ENCODE measurements at regions not wholly inside any gene's neighbourhood (a gene's known extent, or its start where the extent isn't known, plus 50 kb on each side); places are given as distances from the start of the nearest gene placed in this dataset.

DNA sequence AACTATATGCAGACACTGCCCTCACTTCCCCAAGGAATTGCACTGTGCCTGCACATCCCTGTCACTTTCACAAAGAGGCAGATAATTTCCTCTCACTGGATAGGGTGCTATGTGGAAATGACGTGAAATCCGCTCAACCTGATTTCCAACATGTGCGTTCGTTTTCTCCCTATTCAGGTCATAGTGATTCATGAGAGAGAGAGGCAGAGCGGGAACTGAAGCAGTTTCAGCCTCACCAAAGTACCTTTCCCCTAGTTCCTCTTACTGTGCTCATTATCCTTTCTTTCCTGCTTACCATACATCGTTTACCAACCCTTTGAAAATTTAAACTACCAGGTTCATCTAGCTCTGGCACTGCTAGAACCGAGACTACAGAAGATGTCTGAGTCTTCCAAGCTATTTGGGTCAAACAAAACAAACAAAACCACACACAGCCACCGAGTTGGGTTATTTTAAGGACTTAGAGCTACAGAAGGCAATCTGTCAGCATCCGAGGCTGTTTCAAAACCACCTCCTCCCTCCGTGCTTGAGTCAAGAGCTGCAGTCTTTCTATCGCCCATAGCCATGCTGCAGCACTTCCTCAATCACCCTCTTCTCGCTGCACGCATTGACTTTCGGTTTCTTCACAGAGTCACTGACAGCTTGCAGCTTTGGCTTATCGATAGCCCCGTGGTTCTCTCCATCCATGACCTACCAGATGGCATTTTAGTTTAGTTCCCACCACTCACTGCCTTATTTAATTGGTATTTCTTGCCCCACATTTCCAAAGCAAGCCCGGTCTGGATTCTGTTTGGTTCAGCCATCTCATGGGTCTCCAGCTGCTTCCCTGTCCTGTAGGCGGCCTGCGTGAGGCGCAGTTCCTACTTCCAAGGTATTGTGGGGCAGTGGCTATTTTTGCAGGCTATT lies 1395.8 kb downstream of the EFNB2 start:
- Histone ChIP-seq H3K18ac (ENCODE audit: low read depth, low read length) (peak overlapping the region; percentile 80; the same call in 1 of the 2 replicates), H2AK9ac (replicated peaks; ENCODE audit: low read depth, low read length, poor library complexity) (no peak overlapping the region), H3K14ac (replicated peaks; ENCODE audit: low read depth, low read length) (peak overlapping the region; percentile 97), H3K27me3 (ENCODE audit: control insufficient read depth, insufficient read depth, low read length) (no peaks in the 10 kb centered on the region), H2BK20ac (ENCODE audit: low read depth, low read length) (peak overlapping the region; percentile 96), H2BK15ac (ENCODE audit: low read depth, low read length) (peak overlapping the region; percentile 64; the same call in 1 of the 3 replicates), H3K27ac (ENCODE audit: insufficient read depth, low read length) (peak overlapping the region; percentile 68; the same call in 1 of the 2 replicates), H2AK5ac (ENCODE audit: low read depth, low read length) (no peak overlapping the region), H4K20me1 (ENCODE audit: insufficient read depth, low read length) (no peaks in the 10 kb centered on the region), H3K4me1 (ENCODE audit: control insufficient read depth, insufficient read depth, low read length) (no peaks in the 10 kb centered on the region), H4K91ac (ENCODE audit: insufficient read depth, low read depth, low read length) (peak overlapping the region; percentile 78; the same call in 1 of the 2 replicates), H3K56ac (ENCODE audit: extremely low read depth, insufficient read depth, low read length) (peak overlapping the region; percentile 77; the same call in 1 of the 2 replicates), H4K5ac (ENCODE audit: low read depth, low read length) (peak overlapping the region; percentile 77; the same call in 1 of the 2 replicates), H3K4me2 (ENCODE audit: low read depth, low read length) (peak overlapping the region; percentile 96), H3K9ac (ENCODE audit: low read depth, low read length) (peak overlapping the region; percentile 87), H2AFZ (replicated peaks; ENCODE audit: low read length, poor library complexity) (peak overlapping the region; percentile 89), H4K8ac (ENCODE audit: low read depth in 2 of 2, low read length in 2 of 2) (peak overlapping the region; percentile 58 to 77; a peak in 3 of 4 replicates), H2BK5ac (ENCODE audit: low read depth, low read length, poor library complexity, severe bottlenecking) (peak overlapping the region; percentile 54), H3K4ac (ENCODE audit: low read depth, low read length) (peak overlapping the region; percentile 84), H3K9me3 (ENCODE audit: control insufficient read depth, insufficient read depth, low read length) (no peaks in the 10 kb centered on the region), H3K23ac (ENCODE audit: low read depth, low read length) (peak overlapping the region; percentile 91), H3K79me1 (ENCODE audit: low read depth in 1 of 2, low read length in 2 of 2) (no peaks in the 10 kb centered on the region), H2BK120ac (ENCODE audit: low read depth, low read length) (peak overlapping the region; percentile 95), H3K36me3 (ENCODE audit: control insufficient read depth, insufficient read depth, low read length) (no peaks in the 10 kb centered on the region), H3K9me1 (ENCODE audit: insufficient read depth, low read length) (no peaks in the 10 kb centered on the region), H3K4me3 (ENCODE audit: insufficient read depth, low read depth, low read length) (peak overlapping the region; percentile 91)
- DNase-seq: peak; percentile 62
- in situ Hi-C loops (cut with MboI; ENCODE audit: low sequenced_read_pairs): no loop called here
- TF ChIP-seq MAZ (IDR thresholded peaks at IDR 0.05; ENCODE audit: borderline replicate concordance, low read depth, low read length): no peak
- TF ChIP-seq, protein P1, sequence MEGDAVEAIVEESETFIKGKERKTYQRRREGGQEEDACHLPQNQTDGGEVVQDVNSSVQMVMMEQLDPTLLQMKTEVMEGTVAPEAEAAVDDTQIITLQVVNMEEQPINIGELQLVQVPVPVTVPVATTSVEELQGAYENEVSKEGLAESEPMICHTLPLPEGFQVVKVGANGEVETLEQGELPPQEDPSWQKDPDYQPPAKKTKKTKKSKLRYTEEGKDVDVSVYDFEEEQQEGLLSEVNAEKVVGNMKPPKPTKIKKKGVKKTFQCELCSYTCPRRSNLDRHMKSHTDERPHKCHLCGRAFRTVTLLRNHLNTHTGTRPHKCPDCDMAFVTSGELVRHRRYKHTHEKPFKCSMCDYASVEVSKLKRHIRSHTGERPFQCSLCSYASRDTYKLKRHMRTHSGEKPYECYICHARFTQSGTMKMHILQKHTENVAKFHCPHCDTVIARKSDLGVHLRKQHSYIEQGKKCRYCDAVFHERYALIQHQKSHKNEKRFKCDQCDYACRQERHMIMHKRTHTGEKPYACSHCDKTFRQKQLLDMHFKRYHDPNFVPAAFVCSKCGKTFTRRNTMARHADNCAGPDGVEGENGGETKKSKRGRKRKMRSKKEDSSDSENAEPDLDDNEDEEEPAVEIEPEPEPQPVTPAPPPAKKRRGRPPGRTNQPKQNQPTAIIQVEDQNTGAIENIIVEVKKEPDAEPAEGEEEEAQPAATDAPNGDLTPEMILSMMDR (conservative IDR thresholded peaks at IDR 0.05; ENCODE audit: low read depth, low read length): peak; percentile 24; the same call in 1 of the 2 replicates
- ATAC-seq (ENCODE audit: low read depth): peak; percentile 93
- dilution Hi-C loops (cut with HindIII; ENCODE audit: low sequenced_read_pairs, unreplicated experiment): no loop called here
- intact Hi-C loops (cut with micrococcal nuclease): loop anchor here (2.0 to 5.0 kb wide), 2 partner anchors 1381 to 1393 kb away; no protein-coding TSS in a partner anchor
- ChIA-PET POLR2A (ENCODE audit: unreplicated experiment) (no interaction called here), CTCF (interaction anchor here (0.6 to 0.9 kb wide), 2 partner anchors 22 to 385 kb away, joined by 4 read pairs; no protein-coding TSS in a partner anchor)
- no TSS peak for BruUV-seq (replicated peaks)
- WGBS, 2 experiments (ENCODE audit: extremely low coverage in 2 of 2, insufficient read length in 1 of 2): 9% methylated on average over 4 of the region's 20 CpGs; no CpG with 5 or more reads in 1 of the 2 experiments

All from IMR-90 (cell line).